ENCODE measurements at regions not wholly inside any gene's neighbourhood (a gene's known extent, or its start where the extent isn't known, plus 50 kb on each side); places are given as distances from the start of the nearest gene placed in this dataset.

DNA sequence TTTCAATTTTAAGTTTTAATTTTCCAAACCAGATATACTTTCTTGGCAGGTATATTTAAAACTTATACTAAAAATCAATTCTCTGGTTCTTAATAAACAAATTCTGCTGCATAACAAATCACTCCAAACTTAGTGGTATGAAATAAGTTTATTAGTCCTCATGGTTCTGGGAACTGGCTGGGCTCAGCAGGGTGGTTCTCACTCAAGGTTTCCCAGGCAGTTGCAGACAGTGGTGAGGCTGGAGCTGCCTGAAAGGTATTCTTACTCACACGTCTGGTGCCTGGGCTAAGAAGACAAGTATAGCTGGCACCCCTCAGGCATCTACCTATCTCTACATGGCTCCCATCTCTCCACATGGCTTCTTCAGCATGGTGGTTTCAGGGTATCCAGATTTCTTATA, 308.2 kb upstream of the CCDC196 start:
- DNase-seq: no peak

- no peak for DNase-seq
These were observed 289.5 kb upstream of the CCDC196 start for GRCh38 chr14:66196670-66197069.

DNA sequence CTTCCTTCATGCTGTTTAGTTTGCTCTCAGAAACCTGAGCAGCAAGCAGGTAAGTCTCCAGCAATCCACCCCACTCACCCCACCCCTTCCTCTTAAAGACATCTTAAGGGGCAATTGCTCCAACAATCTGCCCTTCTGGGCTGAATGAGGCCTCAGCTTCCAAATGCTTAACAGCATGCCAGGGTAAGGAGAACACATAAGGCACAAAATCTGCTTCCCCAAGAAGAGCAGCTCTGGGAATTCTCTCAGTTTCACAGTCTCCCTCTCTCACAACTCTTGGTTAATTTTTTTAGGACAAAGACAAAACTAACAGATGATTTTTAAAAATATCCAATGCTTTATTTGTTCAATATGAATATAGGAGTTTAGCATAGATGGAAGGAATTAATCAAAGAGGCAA, 288.9 kb upstream of the CCDC196 start:
- no peak for DNase-seq

- DNase-seq: no peak
These were observed 279.6 kb upstream of the CCDC196 start for GRCh38 chr14:66206554-66206953.

GRCh38 chr14:66216763-66217162, 269.4 kb upstream of the CCDC196 start:
- DNase-seq: no peak

DNA sequence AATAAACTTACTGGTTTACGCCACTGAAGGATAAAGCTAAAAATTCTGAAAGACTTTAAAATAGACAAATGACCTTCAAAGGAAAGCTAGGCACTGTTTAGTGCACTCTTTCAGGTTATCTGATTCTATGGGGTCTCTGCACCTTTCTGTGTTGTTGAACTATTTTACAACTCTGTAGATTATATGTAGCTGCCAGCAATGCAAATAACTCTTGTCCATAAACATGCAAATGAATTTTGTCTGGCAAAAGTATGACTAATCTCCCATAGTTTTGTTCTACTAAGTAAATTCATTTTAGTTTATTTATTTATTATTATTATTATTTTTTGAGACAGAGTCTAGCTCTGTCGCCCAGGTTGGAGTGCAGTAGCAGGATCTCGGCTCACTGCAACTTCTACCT, 266.3 kb upstream of the CCDC196 start:
- DNase-seq: no peak

DNA sequence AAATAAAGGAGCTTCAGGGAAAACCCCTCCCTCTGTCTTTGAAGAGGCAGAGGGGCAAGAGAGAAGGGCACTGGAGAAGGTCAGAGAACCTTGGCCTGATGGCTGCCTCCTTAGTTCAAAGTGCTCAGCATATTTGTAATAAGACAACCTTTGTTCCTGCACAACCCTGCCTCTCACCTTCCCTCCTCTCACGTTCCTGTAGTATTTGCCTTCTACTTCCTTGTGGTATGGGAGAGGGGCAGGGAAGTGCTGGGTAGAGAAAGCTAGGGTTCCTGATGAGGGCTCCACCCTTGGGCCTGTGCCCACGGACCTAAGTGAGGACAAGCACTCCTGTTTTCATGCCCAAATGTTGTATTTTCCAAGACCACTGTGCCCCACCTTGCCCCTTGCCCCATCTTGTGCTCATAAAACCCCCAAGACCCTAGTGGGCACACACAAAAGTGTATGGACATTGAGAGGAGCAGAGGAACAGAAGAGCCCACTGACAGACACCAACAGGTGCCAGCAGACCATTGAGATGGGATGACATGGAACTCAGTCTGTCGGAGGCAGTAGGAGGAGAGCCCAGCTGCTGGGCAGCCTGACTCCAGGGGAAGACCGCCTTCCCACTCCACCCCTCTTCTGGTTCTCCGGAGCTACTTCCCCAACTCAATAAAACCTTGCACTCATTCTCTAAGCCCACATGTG, 261.5 kb upstream of the CCDC196 start:
- no peak for DNase-seq

DNA sequence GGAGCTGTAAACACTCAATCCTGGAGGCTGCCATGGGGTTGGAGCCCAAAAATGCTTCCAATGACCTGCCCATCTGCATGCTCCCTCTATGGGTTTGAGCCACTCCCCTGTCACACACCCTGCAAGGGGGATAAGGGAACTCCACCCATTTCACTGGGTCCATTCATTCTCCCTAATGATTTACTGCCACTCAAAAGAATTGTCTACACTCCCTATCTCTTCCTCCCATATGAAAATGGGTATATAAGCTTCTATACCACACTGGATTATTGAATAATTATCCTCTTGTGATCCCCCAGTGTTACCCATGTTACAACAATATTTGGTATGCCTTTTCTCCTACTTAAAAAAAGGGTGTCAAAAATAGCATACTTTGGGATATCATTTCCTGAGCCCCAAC, 260.8 kb upstream of the CCDC196 start:
- no peak for DNase-seq

DNA sequence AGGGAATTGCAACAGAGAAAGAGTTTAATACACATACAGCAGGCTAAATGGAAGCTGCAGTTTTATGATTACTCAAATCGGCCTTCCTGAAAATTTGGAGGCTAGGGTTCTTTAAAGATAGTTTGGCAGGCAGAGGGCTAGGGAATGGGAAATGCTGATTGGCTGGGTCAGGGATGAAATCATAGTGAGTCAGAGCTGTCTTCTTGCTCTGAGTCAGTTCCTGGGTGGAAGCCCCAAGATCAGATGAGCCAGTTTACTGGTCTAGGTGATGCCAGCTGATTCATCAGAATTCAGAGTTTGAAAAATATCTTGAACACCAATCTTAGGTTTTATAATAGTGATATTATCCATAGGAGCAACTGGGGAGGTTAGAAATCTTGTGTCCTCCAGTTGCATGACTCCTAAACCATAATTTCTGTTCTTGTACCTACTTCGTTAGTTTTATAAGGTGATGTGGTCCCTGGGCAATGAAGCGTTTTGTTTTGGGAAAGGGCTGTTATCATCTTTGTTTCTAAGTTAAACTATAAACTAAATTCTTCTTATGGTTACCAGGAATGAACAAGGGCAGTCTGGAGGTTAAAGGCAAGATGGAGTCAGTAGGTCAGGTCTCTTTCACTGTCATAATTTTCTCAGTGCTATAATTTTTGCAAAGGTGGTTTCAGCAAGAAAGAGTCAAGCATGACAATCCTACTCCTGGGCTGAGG, 257.8 kb upstream of the CCDC196 start:
- DNase-seq: no peak

DNA sequence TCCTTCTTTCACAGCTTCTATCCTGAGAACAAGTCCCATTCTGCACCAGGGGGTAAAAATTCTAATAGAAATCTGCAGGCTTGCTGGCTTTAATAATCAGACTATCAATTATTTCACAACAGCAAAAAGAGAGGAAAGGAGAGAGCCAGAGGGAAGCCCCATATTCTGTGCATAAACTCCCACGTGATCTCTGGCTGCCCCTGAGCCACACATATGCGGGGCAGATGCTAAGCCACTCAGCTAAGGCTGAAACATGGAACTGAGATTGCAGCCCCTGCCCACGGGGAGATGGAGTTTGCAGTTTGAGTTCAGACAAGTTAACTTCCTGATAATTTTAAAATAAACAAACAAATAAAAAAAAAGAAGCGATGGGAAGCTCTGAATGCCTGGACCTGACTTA, 254.4 kb upstream of the CCDC196 start:
- DNase-seq: no peak

DNA sequence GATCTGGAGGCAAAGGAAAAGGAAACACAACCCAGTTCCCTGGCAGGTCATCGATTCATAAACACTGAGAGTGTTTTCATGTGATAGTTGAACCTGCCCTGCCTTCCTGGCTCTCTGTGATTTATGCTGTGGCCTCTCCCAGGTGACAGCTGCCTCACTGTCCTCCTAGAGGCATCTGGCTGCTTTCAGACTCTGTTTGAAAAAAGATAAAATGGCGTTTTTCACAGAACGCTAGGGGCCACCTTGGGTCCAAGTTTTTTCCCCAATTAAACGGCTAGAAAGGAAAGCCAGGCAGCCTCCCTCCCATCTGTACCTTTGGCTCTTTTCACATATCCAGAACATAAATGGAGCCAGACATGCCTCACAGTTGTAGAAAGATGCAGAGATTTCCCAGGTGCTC, 252.6 kb upstream of the CCDC196 start:
- DNase-seq: no peak

- no peak for DNase-seq
These were observed 251.8 kb upstream of the CCDC196 start for GRCh38 chr14:66234411-66234810.

GRCh38 chr14:66237741-66238140, 248.4 kb upstream of the CCDC196 start:
- DNase-seq: no peak

GRCh38 chr14:66238969-66239368, 247.2 kb upstream of the CCDC196 start:
- DNase-seq: no peak

- DNase-seq: no peak
These were observed 246.6 kb upstream of the CCDC196 start for GRCh38 chr14:66239589-66239988.

- no peak for DNase-seq
These were observed 246.1 kb upstream of the CCDC196 start for GRCh38 chr14:66240105-66240504.

DNA sequence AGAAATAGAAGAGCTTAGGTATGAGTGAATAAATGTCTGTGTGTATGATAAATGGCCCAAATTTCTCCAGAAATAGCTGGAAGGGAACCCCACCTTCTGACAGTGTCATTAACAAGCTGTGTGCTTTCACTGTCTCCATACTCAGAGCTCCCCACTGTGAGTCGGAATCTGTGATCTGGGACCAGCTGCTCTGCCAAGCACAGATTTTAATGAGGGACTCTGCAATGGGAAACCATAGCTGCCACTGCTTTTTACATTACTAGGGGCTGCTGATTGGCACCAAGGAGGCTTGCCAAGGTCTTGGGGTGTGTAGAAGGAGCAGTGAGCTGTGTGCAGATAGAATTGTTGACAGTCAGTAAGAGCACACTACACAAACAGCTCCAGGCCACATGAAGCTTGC, 244.2 kb upstream of the CCDC196 start:
- DNase-seq: no peak

DNA sequence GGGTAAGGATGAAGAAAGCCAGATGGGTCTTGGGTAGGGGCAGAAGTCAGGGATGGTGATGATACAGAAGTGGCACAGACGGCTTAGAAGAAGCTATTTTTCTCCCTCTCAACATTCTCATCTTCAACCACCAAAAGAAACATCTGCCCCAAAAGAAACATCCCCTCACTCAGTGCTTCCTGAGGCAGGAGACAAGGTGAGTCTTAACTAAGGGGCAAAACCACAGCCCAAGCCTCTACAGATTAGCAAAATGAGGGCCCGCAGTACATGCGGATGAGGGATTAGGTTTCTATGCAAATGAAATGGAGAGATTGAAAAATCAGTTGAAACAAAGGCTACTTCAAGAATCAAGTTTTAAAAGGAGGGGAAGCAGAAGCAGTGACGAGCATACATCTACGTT, 241.3 kb upstream of the CCDC196 start:
- DNase-seq: no peak

- no peak for DNase-seq
These were observed 238.4 kb upstream of the CCDC196 start for GRCh38 chr14:66247662-66248193.

DNA sequence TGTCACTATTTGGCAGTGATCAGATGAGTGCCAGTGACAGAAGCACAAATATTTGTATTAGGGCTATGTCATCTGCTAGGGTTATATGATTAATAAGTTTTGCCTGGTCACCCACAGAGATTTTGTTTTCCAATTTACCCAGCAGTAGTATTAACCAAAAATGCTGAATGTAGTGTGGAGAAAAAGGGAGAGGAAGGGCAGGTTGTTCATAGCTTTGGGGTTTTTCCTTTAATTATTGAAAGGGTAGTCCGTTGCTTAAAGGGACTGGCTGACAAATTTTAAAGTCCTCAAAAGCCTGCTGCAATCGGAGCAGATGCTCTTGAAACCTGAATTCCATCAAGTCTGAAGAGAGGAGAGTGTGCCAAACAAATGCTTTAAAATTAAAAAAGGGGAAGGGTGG, 237.9 kb upstream of the CCDC196 start:
- no peak for DNase-seq

DNA sequence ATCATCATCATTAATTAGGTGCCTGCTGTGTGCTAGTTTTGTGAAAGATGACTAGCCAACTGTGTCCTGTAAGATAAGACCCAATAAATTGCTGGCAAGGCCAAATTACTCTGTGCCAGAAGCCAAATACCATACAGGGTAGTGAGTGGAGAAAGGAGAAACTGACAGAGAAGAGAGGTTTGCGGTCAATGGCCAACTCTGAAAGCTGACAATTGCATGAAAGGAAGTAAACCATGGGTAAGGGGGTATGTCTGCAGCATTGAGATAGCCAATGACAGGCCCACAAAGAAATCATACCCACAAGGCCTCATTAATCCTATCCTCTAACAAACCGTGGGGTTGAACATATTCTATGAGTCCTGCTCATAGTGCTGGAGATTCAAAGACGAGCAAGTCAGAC, 236.6 kb upstream of the CCDC196 start:
- DNase-seq: no peak

DNA sequence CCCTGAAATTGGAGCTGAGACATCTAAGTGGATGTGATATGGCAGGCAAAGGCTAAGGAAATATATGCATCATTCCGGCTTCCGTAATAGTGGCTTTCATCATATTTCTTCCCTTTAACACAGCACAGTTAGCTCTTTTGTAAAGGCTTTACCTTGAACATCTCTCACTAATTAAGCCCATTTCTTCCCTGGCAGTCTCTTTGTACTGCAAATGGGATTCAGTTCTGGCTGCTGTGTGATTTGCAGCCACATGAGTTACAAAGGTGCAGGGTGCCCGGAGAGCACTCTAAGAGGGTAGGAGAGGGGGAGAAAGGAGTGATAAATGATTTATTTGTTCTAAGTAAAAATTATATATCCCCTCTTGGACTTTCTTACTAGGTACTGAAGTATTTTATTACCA, 232.1 kb upstream of the CCDC196 start:
- no peak for DNase-seq

DNA sequence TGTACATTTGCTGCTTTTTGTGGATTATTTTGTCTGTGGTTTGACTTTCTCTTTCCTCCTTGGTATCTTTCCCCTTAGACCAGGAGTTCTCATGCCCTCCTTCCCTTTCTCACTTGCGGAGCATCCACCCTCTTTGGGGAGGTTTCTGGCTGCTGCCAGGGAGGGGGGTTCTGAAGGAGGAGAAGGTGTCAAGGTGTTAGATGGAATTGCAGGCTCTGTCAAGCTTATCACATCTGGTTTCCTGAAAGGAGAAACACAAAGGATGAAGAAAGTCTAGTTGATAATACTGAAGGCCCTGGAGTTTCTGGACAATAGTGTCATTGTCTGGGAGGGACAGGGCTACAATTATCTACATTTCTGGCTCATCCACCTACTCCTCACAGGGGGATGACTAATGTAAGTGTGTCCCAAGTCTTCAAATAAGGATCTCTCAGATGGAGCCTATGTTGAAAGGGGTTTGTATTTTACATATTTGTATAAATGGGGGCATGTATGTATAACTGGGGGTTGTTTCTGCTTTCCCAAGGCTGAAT, 217.3 kb upstream of the CCDC196 start:
- DNase-seq: no peak
